Activated CD4-positive, CD25-positive, alpha-beta regulatory T cell treated with anti-CD3 and anti-CD28 coated beads, Interleukin-2, amount 50 U/mL, for 72 hours (primary cell): ENCODE measurements at regions not wholly inside any gene's neighbourhood (a gene's known extent, or its start where the extent isn't known, plus 50 kb on each side); places are given as distances from the start of the nearest gene placed in this dataset.
"Not testable (repeated sequence)": the region's sequence is repeated elsewhere in the genome, so short reads cannot be mapped to it uniquely, and the experiment has no call there.

Experiments
- DNase-seq: peaks from one replicate; pipeline ENCODE4 v3.0.0; 2021

DNA sequence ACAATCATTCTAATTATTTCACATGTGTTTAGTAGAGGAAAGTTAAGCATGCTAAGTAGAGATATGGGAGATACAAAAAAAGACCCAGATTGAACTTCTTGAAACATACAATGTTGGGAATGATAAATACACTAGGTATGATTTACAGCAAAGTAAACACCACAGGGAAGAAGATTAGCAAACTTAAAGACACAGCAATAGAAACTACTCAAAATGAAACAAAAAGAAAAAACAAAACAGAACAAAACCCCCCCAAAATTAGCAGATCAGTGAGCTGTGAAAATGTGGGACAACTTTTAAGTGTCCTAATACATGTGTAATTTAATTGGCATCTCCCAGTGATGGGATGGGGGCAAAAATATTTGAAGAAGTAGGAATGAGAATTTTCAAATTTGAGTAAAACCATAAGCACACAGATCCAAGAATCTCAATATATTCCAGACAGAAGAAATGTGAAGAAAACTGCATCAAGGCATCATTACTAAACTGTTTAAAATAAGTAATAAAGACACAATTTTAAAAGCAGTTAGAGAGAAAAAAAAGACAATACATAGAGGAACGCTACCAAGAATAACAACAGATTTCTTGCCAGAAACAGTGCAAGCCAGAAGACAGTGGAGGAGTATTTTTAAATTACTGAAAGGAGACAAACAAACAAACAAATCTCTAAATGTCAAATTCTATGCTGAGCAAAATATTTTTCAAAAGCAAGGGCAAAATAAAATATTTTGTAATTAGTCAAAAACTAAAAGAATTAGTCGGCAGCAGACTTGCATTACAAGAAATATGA, 473.7 kb downstream of the QKI start:
- DNase-seq: no peak

DNA sequence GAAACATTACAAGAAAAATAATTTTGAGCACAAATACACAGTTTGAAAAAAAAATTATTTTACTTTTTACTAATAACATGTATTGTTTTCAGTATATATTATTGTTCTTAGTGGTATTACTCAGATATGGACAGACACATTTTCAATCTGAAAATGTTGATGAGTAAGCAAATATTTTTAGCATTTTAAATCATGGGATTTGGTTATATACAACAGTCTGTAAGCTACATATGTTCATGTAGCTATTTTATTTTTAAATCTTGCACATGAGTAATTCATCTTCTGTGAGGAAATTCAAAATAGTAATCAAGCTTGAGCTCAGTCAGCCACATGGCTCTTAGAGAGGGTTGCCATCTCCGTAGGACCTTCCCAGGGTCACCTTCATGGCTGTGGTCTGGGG, 471.9 kb downstream of the QKI start:
- no peak for DNase-seq

DNA sequence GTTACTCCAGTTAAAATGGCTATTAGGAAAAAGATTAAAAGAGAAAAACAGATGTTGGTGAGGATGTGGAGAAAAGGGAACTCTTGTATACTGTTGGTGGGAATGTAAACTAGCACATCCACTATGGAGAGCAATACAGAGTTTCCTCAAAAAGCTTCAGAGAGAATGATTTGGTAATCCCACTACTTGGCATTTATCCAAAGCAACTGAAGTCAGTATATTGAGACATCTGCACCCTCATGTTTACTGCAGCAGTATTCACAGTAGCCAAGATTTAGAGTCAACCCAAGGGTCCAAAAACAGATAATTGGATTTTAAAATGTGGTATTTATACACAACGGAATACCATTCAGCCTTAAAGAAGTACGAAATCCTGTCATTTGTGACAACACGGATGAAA, 469.5 kb downstream of the QKI start:
- DNase-seq: no peak

DNA sequence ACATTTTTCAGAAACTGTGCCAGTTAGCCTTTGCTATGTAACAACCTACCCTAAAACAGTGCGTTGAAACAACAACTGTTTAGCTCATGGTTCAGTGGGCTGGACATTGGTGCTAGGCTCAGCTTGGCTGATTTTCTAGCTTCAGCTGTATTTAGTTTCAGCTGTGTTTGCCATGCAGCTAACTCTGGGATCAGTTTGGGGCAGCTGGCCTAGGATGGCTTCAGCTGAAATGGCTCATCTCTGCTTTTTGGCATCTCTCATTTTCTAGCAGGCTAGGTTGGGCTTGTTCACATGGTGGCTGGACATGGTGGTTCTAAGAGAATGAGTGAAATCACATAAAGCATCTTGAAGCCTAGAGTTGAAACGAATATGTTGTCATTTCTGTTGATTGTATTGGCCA, 464.2 kb downstream of the QKI start:
- DNase-seq: no peak

DNA sequence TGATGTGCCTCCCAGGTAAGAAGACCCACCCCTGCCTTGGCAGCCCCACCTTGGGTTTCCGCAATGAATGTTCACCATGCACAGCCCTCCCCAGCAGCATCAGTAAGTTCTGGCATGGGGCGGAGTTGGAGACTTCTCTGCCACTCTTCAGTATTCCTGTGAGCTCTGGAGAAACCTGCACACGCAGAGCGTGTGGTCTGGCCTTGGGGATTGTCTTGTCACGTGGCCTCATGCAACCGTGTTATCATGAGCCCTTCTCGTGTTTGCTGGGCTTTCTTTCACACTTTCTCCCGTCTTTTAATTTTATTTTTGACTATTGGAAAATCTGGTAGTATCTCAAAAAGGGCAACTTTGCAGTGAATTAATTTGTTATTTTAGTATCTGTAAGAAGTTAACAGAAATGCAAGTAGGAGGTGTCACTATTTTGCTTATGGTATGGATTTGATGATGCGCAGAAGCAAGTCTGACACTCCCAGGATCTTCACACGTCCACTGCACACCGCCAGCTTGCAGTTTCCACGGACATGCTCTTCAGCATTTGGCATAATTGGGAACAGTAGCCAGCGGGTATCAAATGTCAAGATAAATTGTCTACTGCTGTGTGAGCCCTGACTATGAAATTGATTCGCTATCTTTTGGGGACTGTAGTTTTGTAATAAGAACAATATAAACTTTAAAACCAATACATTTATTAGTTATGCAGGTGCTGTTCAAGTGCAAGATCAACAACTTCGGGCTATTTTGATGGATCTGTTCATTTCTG, 463.5 kb downstream of the QKI start:
- DNase-seq: no peak

DNA sequence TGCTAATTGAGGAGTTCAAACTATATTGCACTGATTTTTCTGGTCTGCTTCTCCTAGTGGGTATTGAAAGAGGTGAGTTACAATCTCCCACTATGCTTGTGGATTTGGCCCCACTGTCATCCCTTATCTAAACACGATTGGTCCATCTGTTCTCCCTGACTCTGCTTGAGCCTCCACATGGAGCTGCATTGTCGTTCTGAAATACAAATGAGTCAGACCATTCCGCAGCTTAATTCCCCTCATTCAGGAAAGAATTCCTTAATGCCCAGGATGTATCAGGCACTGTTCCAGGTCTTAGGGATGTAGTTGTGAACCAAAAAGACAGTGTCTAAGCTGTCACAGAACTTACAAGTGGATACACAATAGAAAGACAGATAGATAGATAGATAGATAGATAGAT, 461.9 kb downstream of the QKI start:
- no peak for DNase-seq

DNA sequence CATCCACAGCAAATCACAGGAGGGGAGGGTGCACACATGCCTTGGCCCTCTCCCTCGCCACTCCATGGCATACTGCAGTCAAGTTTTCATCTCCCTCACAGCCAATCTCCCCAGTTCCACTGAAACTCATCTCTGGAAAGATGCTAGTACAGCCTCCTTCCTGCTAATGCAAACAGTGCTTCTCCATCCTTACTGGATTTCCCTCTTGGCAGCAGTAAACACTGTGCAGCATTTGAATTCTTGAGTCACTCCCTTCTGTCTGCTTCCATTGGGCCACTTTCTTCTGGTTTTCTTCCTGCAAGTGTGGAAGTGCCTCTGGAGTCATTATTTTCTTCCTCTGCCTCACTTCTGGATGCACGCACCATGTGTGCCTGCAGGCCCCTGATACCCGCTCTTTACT, 460.3 kb downstream of the QKI start:
- DNase-seq: no peak

DNA sequence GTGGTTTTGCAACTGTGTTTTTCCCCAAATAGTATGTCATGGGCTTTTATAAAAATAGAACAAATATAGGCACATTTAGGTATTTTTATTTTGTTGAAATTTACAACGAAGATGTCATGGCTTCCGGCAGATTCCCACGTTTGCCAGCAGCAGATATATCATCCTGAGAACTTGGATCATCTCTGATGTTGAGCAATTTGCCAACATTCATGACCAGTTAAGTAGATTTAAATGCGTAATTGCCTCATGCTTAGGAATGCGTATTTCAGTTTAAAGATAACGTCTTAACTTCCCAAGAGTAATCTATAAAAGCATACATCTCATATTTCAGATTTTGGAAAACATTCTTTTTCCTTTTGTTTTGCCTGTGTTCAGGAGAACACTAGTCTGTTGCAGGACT, 457.8 kb downstream of the QKI start:
- DNase-seq: no peak

DNA sequence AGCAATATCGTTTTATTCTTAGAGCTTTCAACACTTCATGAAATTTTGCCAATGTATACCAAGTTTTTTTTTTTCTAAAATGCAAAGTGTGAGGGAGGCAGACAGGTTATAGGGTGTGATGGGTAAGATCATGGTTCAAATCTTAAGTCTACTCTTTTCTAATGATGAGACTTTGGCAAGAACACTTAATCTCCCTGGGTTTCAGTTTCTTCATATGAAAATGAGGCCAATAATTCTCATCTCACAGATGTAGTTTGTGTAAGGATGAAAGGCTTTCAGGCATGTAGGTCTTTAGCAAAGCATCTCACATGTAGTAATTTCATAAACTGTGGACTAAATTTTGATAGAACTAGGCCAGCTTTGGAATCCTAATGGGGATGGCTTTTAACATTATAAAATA, 457.1 kb downstream of the QKI start:
- no peak for DNase-seq

DNA sequence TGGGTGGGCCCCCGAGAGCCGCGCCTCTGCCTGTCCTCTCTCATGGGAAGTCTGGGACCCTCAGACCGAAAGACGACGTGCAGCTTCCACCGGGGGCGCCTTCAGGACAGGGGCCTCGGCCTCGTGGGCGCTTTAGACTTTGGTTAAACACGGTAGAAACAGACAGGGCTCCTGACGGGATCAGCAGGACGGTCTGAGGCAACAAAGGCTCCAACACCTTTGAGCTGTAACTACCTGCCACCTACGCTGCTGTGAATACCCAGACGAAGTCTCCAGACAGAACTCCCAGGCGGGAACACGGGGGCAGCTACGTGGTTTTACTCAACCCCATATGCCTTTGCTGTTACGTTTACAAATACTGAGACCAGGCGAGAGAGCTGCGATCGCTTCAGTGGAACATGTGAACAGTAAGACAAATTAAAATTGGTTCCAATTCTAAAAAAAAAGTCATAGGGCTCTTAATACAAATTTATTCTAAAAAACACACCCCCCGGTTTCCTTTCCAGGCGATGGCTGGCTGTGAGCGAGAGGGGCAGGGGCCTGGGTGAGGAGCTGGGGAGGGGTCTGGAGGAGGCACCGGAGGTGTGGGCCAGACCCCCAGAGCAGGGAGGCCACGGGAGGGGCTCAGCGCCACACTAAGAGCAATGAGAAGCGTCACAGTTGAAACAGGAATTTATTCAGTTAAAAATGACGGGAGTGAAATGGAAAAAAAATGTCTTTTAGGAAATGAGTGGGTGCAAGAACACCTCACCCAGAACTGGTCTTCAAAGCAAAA, 453.2 kb downstream of the QKI start:
- DNase-seq: no peak

DNA sequence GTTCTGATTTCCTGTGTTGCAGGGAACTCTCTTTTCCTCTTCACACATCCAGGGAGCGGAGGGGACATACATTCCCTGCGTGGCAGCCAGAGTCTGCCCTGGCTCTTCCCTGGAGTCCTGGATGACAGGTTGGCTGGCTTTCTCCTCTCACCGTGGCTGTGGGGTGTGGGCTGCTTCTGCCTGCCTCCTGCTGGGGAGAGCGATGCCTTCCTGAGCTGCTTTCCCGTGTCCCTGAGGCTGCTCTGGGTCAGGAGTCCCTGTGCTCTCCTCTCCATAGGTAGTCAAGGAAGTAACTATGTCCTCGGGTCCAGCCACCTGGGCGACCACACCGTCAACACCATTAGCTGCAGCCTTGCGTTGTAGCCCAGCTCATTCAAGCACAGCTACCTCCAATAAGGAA, 451.7 kb downstream of the QKI start:
- DNase-seq: no peak

DNA sequence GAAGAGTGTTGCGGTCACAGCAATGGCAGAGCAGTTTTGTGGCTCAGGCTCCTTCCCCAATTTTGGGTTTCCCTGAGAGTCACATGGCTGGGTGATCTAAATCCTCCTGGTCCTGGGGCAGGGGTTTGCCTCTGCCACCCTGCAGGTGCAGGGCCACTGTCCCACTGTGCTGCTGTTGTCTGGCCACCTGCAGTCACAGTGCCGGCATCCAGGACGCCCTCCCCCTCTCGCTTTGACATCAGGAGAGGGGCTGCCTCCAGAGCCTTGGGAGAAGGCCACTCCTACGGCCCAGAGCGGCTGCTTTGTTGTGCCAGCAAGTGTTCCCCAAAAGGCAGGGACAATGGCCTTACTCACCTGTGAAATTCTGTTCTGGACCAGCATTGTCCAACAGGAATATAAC, 449.0 kb downstream of the QKI start:
- DNase-seq: no peak

DNA sequence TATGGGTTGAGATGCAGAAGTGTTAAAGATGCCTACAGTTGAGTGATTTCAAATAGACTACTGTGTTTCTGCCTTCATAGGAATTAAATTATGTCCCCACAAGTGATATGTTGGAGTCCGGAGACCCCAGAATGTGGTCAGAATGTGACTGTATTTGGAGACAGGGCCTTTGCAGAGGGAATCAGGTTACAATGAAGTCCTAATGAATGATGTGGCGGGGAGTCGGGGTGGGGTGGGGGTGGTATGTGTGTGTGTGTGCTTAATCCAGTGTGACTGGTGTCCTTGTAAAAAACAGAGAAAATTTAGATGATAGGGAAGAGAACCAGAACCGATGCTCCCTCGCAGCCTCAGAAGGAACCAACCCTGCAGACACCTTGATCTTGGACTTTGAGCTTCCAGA, 448.2 kb downstream of the QKI start:
- DNase-seq: no peak

DNA sequence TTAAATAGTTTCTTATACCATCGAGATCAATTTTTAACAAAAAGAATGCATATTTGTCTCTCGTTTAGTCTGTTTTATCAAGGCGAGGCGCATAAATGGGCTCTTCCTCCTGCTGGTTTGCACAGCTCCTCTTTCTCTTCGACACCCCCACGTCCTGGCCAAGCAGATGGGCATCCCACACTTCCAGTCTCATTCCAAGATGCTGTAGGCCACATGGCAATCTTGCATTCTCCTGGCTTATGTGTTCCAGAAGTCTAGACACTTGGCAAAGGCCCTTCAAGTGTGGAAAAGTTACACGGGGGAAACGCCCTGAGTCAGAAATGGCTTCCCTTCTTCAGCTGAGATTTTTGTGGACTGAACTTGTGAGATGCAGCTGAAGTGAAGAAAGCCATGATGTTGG, 447.1 kb downstream of the QKI start:
- DNase-seq: no peak

DNA sequence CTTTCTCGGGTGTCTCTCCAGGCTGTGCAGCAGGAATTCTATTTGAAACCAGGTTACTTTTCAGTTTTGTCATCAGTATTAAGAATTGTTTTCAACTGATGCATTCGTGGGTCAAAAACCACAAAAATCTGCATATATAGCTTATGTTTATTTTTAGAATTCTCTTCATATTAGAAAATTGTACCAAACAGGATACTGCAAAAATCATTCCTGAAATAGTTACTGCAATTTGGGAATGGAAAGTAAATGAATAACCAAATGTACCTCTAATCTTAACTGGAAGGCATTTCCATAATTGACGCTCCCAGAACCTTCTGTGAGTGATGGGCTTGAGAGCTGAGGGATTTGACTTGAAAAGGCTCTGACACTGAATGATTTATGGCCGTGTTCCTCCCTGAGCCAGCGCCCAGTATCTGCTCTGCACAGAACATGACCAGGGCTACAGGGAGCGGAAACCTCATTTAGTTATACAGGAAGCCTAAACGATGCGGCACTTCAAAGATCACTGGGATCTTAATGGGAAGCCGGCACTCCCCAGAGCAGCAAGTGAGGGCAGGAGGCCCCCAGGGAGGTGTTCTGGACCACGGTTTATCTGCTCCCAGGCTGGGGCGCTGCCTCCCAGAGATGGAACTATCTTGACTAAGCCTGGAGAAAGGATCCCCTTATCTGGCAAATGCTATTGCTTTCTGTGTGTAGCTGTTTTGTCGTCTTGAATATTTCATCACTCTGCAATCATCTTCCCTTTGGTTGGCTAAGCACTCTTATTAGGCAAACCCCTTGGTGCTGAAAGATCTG, 446.0 kb downstream of the QKI start:
- no peak for DNase-seq

DNA sequence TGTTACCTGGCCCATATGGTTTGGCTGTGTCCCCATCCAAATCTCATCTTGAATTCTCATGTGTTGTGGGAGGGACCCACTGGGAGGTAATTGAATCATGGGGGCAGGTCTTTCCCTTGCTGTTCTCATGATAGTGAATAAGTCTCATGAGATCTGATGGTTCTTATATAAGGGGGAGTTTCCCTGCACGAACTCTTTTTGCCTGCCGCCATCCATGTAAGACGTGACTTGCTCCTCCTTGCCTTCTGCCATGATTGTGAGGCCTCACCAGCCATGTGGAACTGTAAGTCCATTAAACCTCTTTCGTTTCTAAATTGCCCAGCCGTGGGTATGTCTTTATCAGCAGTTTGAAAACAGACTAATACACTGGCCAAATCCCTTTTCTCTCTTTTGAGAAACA, 444.4 kb downstream of the QKI start:
- DNase-seq: not testable (repeated sequence)

DNA sequence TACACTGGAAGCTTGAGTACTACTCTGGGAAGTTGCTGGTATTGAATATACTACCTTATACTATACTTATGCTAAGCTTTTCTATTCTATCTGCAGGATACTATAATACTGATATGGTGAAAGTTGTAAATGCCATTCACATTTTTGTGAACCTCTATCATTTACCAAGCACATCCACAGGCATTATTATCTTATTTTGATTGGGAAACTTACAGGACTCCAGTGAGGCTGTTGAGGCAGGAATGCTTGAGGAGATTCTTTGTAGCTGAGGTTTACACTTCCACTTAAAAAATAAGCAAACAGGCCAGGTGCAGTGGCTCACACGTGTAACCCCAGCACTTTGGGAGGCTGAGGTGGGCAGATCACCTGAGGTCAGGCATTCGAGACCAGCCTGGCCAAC, 442.9 kb downstream of the QKI start:
- DNase-seq: no peak

DNA sequence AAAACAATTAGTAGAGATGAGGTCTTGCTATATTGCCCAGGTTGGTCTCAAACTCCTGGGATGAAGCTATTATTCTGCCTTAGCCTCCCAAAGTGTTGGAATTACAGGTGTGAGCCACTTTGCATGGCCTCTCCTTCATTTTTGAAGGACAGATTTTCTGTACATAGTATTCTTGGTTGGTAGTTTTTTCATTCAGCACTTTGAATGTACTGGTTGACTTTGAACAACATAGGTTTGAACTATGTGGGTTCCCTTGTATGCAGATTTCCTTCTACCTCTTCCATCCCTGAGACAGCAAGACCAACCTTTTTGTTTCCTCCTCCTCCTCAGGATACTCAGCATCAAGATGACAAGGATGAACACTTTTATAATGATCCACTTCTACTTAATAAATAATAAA, 436.4 kb downstream of the QKI start:
- DNase-seq: no peak

DNA sequence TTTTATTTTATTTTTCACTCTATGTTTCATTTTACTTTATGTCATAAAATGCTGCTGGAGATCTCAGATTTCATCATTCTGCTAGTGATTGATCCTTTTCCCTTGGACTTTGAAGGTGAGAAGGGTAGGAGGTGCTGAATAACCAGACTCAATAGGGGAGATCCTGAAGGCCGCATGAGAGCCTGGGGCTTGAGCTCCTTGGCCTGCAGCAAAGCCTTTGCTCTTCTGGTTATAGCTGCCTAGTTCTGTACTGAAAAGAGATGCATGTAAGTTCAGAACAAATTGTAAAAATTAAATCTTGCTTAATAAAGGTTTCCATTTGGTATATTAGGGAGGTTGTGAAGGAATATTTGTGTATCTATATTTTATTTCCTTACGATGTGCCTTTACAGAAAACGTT, 430.2 kb downstream of the QKI start:
- no peak for DNase-seq

DNA sequence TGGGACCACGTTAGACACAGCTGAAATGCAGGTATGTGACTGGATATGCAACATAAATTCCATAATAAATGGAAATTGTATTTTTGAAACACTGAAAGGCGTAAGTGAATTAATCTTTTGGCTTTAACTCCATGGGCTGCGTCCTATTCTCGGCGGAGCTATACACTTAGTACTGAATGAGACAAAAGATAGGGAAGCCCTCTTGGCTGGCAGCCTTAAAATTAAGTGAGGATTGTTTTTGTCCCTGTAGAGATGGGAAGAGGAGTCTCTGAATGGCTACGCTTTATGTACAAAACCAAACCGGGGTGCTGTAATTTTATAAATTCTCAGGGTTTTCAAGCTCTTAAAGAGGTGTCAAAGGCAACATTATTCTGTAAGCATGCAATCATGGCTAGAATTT, 429.8 kb downstream of the QKI start:
- no peak for DNase-seq

DNA sequence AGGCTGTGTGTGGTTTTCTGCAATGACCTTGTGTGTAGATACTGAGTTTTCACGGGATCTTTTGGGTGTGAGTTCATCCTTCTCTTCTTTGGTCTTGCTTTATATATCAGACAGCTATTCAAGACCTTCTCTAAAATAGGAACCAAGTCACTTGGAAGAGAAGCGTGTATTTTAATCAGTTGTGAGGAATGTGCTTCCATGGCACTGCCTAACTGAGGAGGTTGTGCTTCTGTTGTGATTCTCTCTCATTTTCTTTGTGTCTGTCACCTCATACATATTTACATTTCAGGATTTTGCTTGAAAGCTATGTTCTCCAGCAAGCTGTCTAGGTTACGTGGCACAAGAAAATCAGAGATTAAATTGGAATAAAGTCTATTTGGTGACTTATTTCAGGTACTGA, 428.7 kb downstream of the QKI start:
- no peak for DNase-seq

DNA sequence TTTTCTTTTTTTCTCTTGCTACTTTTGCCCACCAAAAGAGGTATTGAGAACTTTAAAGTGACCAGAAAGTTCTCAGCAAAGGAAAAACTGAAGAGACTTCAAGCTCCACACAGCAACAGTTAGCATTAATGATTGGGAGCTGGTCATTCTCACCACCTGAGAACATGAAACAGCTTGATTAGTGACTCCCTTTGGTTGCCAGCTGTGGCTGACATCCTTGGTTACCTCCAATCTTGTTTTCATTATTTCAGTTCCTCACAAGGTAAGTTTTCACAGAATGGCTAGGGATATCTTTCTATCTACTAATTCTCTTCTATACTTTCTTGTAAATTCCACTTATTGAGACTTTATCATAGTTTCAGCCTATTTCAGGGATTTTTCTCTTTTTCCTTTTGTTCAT, 427.9 kb downstream of the QKI start:
- DNase-seq: no peak

DNA sequence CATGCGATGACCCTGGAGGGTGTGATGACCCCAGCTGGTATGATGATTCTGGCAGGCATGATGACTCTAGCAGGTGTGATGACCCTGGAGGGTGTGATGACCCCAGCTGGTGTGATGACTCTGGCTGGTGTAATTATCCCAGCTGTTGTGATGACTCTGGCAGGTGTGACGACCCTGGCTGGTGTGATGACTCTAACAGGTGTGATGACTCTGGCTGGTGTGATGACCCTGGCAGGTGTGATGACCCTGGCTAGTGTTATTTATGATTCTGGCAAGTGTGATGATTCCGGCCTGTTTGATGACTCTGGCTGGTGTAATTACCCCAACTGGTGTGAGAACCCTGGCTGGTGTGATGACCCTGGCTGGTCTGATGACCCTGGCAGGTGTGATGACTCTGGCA, 427.2 kb downstream of the QKI start:
- no peak for DNase-seq
